A549 (cell line): ENCODE measurements at regions not wholly inside any gene's neighbourhood (a gene's known extent, or its start where the extent isn't known, plus 50 kb on each side); places are given as distances from the start of the nearest gene placed in this dataset.

Experiments
- ATAC-seq, 2 experiments: fragments of 200-7000 bp in 1 of 2; fragments of >200 bp in 1 of 2; cut with Nextera tagmentation in 1 of 2; cut with Tn5 transposase in 1 of 2; 3 replicates each; pipeline versions ENCODE4 v1.8.0 to v1.9.1; 2018 to 2020; ENCODE audit warnings: mild to moderate bottlenecking in 1 of 2, moderate library complexity in 1 of 2
- CTCF ChIA-PET: fragments of 300-600 bp; sonication (Branson Sonifier 250); formaldehyde crosslinking; extraction: SDS; loops from one replicate; lab custom pipeline; 2021; ENCODE audit warnings: antibody characterized with exemption, inconsistent platforms; lab: Yijun Ruan, JAX
- POLR2A ChIA-PET: fragments of 350-600 bp; formaldehyde crosslinking; extraction: SDS; loops from one replicate; lab custom pipeline; 2021; ENCODE audit warnings: antibody characterized with exemption, inconsistent platforms; lab: Yijun Ruan, JAX
- DNase-seq, 2 experiments: peaks; one replicate each; pipeline versions ENCODE4 v3.0.0 to v3.0.0-alpha.2; 2011 to 2016; ENCODE audit warnings: low read depth in 1 of 2, low spot score in 1 of 2
- FAIRE-seq: peaks from 2 replicates; lab custom pipeline; 2011; peaks lifted over from hg19 to GRCh38; lab: Jason Lieb, UNC
- H3K27ac ChIP-seq, 2 experiments: fragments of >200 bp; sonication (Bioruptor Twin); formaldehyde crosslinking; 3 replicates each; pipeline ENCODE4 v1.5.1; 2016 to 2017
- H3K4me1 ChIP-seq: fragments of >200 bp; sonication (Bioruptor Twin); formaldehyde crosslinking; 3 replicates; pipeline ENCODE4 v1.6.1; 2016
- H3K4me2 ChIP-seq: fragments of >200 bp; sonication (Bioruptor Twin); formaldehyde crosslinking; 3 replicates; pipeline ENCODE4 v1.6.1; 2016
- H3K4me3 ChIP-seq: fragments of >200 bp; sonication (Bioruptor Twin); formaldehyde crosslinking; 3 replicates; pipeline ENCODE4 v1.5.1; 2016
- H3K9me3 ChIP-seq: fragments of >200 bp; sonication (Bioruptor Twin); formaldehyde crosslinking; 3 replicates; pipeline ENCODE4 v1.6.1; 2016
- BHLHE40 ChIP-seq: IDR thresholded peaks from 2 replicates; pipeline ENCODE4 v1.6.1; 2012; ENCODE audit warnings: low read depth, low read length, inconsistent platforms
- CBX2 ChIP-seq: fragments of 200-600 bp; sonication (generic); IDR thresholded peaks from 2 replicates; pipeline ENCODE4 v1.6.1; 2016; ENCODE audit warnings: low read depth, mild to moderate bottlenecking, borderline replicate concordance
- CTCF ChIP-seq: fragments of >200 bp; sonication (Bioruptor Twin); formaldehyde crosslinking; IDR thresholded peaks from 3 replicates; pipeline ENCODE4 v1.5.1; 2016
- FOSL2 ChIP-seq, 2 experiments: fragments of 450-650 bp in 1 of 2; fragments of >200 bp in 1 of 2; sonication (Bioruptor Twin) in 1 of 2; formaldehyde crosslinking; IDR thresholded peaks; 2 replicates each; pipeline versions ENCODE4 v1.5.0 to v1.6.1; 2016 to 2020; ENCODE audit warnings: mild to moderate bottlenecking in 1 of 2, moderate library complexity in 1 of 2
- HDAC2 ChIP-seq: fragments of 200-600 bp; sonication (generic); IDR thresholded peaks from 2 replicates; pipeline ENCODE4 v1.6.1; 2016
- HEYL ChIP-seq: fragments of 250-450 bp; sonication (Bioruptor Pico); IDR thresholded peaks from 2 replicates; pipeline ENCODE4 v1.8.0; 2021; ENCODE audit warnings: mild to moderate bottlenecking, moderate library complexity
- KDM1A ChIP-seq: fragments of 200-600 bp; sonication (generic); IDR thresholded peaks from 2 replicates; pipeline ENCODE4 v1.6.1; 2016; ENCODE audit warnings: low read depth, mild to moderate bottlenecking
- RAD21 ChIP-seq, 2 experiments: fragments of >200 bp in 1 of 2; sonication (Bioruptor Twin) in 1 of 2; formaldehyde crosslinking in 1 of 2; IDR thresholded peaks in 1 of 2; conservative IDR thresholded peaks in 1 of 2; 2 replicates in 1 of 2; 3 replicates in 1 of 2; pipeline ENCODE4 v1.6.1; 2012 to 2018; ENCODE audit warnings: inconsistent platforms in 1 of 2
- RARB ChIP-seq: fragments of 250-450 bp; sonication (Bioruptor Pico); IDR thresholded peaks from 2 replicates; pipeline ENCODE4 v1.8.0; 2021; ENCODE audit warnings: mild to moderate bottlenecking, moderate library complexity
- ZC3H11A ChIP-seq: fragments of 450-650 bp; IDR thresholded peaks from 2 replicates; pipeline ENCODE4 v1.6.1; 2014; ENCODE audit warnings: antibody characterized with exemption, mild to moderate bottlenecking
- WGBS: methylation state at CpG from one replicate; pipeline ENCODE4 v1.1.6; 2017; ENCODE audit errors: missing lambda C conversion rate; 5-methylcytosine and 5-hydroxymethylcytosine counted together
- TF ChIP-seq, protein P1 (sequence below): fragments of >200 bp; sonication (Bioruptor Twin); formaldehyde crosslinking; IDR thresholded peaks from 3 replicates; pipeline ENCODE4 v1.6.1; 2016
- TF ChIP-seq, protein P2 (sequence below): fragments of 250-450 bp; sonication (Bioruptor Pico); IDR thresholded peaks from 2 replicates; pipeline ENCODE4 v1.5.0; 2020; ENCODE audit warnings: low read depth, mild to moderate bottlenecking, moderate library complexity
- TF ChIP-seq, protein P3 (sequence below): IDR thresholded peaks from 2 replicates; pipeline ENCODE4 v1.6.1; 2012

DNA sequence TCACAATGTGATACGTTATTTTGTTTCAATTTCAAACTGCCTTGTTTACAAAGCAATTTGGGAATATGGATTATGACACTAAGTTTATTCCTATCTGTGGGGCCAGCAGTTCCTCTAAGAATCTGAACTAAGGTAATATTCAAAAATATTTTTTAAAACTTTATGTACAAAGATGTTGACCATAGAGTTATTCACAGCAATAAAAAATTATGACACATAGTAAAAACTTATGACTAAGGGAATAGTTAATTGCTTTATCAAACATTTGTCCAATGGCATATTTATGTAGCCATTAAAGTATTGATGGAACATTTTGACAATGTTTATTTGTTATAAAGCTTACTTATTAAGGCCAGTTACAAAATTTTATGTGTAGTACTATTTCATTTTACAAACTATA, 73.4 kb upstream of the FREM1 start:
- no peak overlapping the region for H3K4me3 ChIP-seq
- no peak for DNase-seq
- H3K9me3 ChIP-seq: no peaks in the 10 kb centered on the region
- no peaks in the 10 kb centered on the region for H3K4me1 ChIP-seq
- H3K4me2 ChIP-seq: no peak overlapping the region
- no peak overlapping the region for H3K27ac ChIP-seq
- whole genome bisulfite sequencing: 0% methylated on average over 1 of the region's 1 CpG
- ATAC-seq: no peak
- ChIA-PET POLR2A (no interaction called here), CTCF (no interaction called here)
- TF ChIP-seq CTCF: no peak
- no peak for TF ChIP-seq KDM1A
- TF ChIP-seq, protein P1, sequence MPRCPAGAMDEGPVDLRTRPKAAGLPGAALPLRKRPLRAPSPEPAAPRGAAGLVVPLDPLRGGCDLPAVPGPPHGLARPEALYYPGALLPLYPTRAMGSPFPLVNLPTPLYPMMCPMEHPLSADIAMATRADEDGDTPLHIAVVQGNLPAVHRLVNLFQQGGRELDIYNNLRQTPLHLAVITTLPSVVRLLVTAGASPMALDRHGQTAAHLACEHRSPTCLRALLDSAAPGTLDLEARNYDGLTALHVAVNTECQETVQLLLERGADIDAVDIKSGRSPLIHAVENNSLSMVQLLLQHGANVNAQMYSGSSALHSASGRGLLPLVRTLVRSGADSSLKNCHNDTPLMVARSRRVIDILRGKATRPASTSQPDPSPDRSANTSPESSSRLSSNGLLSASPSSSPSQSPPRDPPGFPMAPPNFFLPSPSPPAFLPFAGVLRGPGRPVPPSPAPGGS: no peak
- TF ChIP-seq, protein P2, sequence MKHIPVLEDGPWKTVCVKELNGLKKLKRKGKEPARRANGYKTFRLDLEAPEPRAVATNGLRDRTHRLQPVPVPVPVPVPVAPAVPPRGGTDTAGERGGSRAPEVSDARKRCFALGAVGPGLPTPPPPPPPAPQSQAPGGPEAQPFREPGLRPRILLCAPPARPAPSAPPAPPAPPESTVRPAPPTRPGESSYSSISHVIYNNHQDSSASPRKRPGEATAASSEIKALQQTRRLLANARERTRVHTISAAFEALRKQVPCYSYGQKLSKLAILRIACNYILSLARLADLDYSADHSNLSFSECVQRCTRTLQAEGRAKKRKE: no peak
- TF ChIP-seq HDAC2: no peak
- no peak for TF ChIP-seq RAD21 (conservative IDR thresholded peaks at IDR 0.05 in 1 of 2, IDR thresholded peaks at IDR 0.05 in 1 of 2)
- no peak for TF ChIP-seq CBX2
- no peak for TF ChIP-seq BHLHE40
- no peak for FAIRE-seq

DNA sequence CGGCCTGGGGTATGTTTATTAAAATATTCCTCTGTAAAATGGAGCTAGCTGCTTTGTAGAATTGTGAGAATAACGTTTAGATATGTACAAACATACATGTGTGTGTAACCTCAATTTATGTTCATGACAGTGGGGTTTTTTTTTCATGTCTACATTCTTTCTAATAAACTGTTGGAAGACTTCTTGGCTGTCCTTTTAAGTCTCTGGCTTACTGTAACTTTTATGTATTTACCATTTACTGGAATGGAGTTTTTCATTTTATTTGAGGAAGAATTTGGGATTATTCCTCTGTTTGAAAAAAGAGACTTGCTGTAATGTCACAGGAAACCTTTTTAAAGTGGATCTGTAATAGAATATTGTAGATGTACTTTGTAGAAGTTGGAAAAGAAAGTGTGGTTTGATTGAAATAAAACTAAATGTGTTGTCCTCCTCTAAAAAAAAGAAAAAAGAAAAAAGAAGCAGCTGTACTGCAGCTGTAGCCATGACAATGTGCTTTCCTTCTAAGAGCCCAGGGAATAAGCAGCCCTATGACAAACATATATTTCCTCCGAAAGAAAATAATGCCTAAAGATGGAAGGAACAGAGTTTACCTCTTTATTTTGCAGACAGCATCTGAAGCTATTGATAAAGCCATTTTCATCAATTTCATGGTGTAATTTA, 71.2 kb upstream of the FREM1 start:
- Histone ChIP-seq H3K9me3 (no peaks in the 10 kb centered on the region), H3K4me1 (no peaks in the 10 kb centered on the region), H3K27ac (no peak overlapping the region), H3K4me3 (no peak overlapping the region), H3K4me2 (no peak overlapping the region)
- CTCF ChIA-PET: no interaction called here
- POLR2A ChIA-PET: no interaction called here
- TF ChIP-seq RARB (CRISPR knock-in tag) (no peak), ZC3H11A (no peak), HEYL (CRISPR knock-in tag) (no peak), FOSL2 (IDR thresholded peaks at IDR 0.05) (no peak), FOSL2 (CRISPR knock-in tag; IDR thresholded peaks at IDR 0.05) (no peak)
- 9% methylated on average over 3 of the region's 3 CpGs for WGBS
- FAIRE-seq (no peak), DNase-seq (no peak), ATAC-seq (no peak)

DNA sequence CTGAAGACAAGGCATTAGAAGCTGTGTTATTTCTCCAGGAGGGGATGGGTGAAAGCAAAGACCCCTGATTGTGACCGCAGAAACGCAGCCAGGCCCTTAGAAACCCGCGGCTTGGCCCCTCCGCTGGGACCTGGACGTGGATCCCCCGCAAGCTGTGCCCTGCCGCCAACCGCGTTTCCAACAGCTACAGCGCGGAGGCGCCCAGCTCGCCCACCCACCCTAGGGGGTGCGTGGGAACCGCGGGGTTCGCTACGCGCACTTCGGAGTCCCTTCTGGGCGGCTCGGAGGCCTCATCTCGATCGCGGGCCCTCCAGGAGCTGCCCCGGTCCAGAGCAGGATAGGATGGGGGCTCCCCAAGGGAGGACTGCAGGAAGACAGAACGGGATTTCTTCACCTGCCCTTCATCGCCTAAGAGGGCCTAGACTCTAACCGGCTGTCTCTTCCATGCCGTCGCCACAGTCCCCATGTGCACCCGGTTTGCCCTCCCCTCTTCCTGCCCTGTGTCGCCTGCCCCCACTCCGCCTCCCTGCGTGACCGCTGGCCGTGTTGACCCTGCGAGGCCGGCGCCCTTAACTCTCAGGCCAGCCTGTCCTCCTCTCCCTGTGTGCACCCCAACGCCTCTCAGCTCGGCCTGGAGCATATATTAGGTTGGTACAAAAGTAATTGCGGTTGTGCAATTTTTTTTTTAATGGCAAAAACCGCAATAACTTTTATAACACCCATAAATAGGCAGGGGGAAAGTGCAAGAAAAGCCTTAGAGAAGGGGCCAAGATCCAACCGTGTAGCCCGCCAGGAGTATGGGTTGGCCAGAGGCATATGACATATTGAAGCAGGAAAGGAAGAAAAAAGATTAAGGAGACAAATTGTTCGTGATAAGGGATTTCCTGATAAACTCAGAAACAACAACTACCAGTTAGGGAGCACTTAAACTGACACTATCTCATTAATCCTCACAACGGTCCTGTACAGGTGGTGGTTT, 68.1 kb upstream of the FREM1 start:
- no peak for FAIRE-seq
- H3K4me1 ChIP-seq: no peaks in the 10 kb centered on the region
- POLR2A ChIA-PET: no interaction called here
- no peak for ATAC-seq
- H3K4me2 ChIP-seq: no peak overlapping the region
- TF ChIP-seq, protein P3, sequence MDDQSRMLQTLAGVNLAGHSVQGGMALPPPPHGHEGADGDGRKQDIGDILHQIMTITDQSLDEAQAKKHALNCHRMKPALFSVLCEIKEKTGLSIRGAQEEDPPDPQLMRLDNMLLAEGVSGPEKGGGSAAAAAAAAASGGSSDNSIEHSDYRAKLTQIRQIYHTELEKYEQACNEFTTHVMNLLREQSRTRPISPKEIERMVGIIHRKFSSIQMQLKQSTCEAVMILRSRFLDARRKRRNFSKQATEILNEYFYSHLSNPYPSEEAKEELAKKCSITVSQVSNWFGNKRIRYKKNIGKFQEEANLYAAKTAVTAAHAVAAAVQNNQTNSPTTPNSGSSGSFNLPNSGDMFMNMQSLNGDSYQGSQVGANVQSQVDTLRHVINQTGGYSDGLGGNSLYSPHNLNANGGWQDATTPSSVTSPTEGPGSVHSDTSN: no peak
- 65% methylated on average over 42 of the region's 49 CpGs for WGBS
- no peak for DNase-seq
- CTCF ChIA-PET: no interaction called here
- no peaks in the 10 kb centered on the region for H3K9me3 ChIP-seq
- H3K27ac ChIP-seq: no peak overlapping the region
- no peak overlapping the region for H3K4me3 ChIP-seq
